Right lobe of liver (tissue), 4 donors: ENCODE measurements at regions not wholly inside any gene's neighbourhood (a gene's known extent, or its start where the extent isn't known, plus 50 kb on each side); places are given as distances from the start of the nearest gene placed in this dataset.

ENCODE experiments used
- CTCF ChIP-seq, 4 donors: fragments of 200-600 bp in 3 of 4; fragments of 450-650 bp in 1 of 4; IDR thresholded peaks; one replicate each; pipeline versions ENCODE4 v1.5.1 to v1.8.0; 2016 to 2022; ENCODE audit warnings: antibody characterized with exemption in 4 of 4, mild to moderate bottlenecking in 2 of 4
- POLR2A ChIP-seq: fragments of 450-650 bp; IDR thresholded peaks from one replicate; pipeline ENCODE4 v1.6.1; 2017; ENCODE audit warnings: antibody characterized with exemption, mild to moderate bottlenecking
- donor health status: DM: no; HTN: no; CAD: no.
- donor health status: DM: no; HTN: no; CAD: no.
- donor health status: DM: no; HTN: yes; CAD: no.

GRCh38 chr3:67215690-67216089 lies 217.6 kb downstream of the KBTBD8 start:
- TF ChIP-seq POLR2A (no peak), CTCF (IDR thresholded peaks at IDR 0.05) (no peak)
